ENCODE measurements at regions not wholly inside any gene's neighbourhood (a gene's known extent, or its start where the extent isn't known, plus 50 kb on each side); places are given as distances from the start of the nearest gene placed in this dataset.

- no peaks in the 10 kb centered on the region for H3K79me2 ChIP-seq
- no peaks in the 10 kb centered on the region for H3K4me1 ChIP-seq (ENCODE audit: insufficient read depth)
- no peaks in the 10 kb centered on the region for H4K20me1 ChIP-seq (ENCODE audit: insufficient read depth, poor library complexity, severe bottlenecking)
- no peak for TF ChIP-seq CTCF (IDR thresholded peaks at IDR 0.05; ENCODE audit: poor library complexity)
- no peak for TF ChIP-seq EZH2phosphoT487 (IDR thresholded peaks at IDR 0.05; ENCODE audit: low read depth, severe bottlenecking, unreplicated experiment)
- TF ChIP-seq EZH2 (IDR thresholded peaks at IDR 0.05; ENCODE audit: borderline replicate concordance), result no peak
- 90% methylated on average over 2 of the region's 2 CpGs for WGBS (ENCODE audit: low lambda C conversion rate, missing lambda C conversion rate)
- H3K27ac ChIP-seq, result no peak overlapping the region
- H3K4me3 ChIP-seq, result no peak overlapping the region
- no peaks in the 10 kb centered on the region for H3K36me3 ChIP-seq (replicated peaks; ENCODE audit: insufficient read depth, low read depth)
- no peaks in the 10 kb centered on the region for H3K9me3 ChIP-seq (ENCODE audit: low read depth)
- H2AFZ ChIP-seq, result no peak overlapping the region
- no peak for DNase-seq (ENCODE audit: low spot score)
- H3K9me2 ChIP-seq (replicated peaks; ENCODE audit: insufficient read depth), result no peaks in the 10 kb centered on the region
- no peak overlapping the region for H3K4me2 ChIP-seq
- H3K27me3 ChIP-seq, result no peaks in the 10 kb centered on the region
Observed at GRCh38 chr2:150832686-150833085, 345.2 kb upstream of the RND3 start.

- no peaks in the 10 kb centered on the region for H3K27me3 ChIP-seq
Observed at GRCh38 chr2:150824118-150824517, 336.7 kb upstream of the RND3 start.

GRCh38 chr2:150817422-150817821, 330.0 kb upstream of the RND3 start:
- Histone ChIP-seq H4K20me1 (ENCODE audit: insufficient read depth, poor library complexity, severe bottlenecking) (no peaks in the 10 kb centered on the region), H2AFZ (no peak overlapping the region), H3K4me1 (ENCODE audit: insufficient read depth) (peaks cover 8% of the 10 kb centered on the region), H3K4me2 (no peak overlapping the region), H3K27ac (no peak overlapping the region), H3K9me2 (replicated peaks; ENCODE audit: insufficient read depth) (no peaks in the 10 kb centered on the region), H3K9me3 (ENCODE audit: low read depth) (no peaks in the 10 kb centered on the region), H3K79me2 (no peaks in the 10 kb centered on the region), H3K36me3 (replicated peaks; ENCODE audit: insufficient read depth, low read depth) (no peaks in the 10 kb centered on the region), H3K27me3 (no peaks in the 10 kb centered on the region), H3K4me3 (no peak overlapping the region)
- WGBS (ENCODE audit: low lambda C conversion rate, missing lambda C conversion rate), result 83% methylated on average over 2 of the region's 2 CpGs
- TF ChIP-seq EZH2phosphoT487 (IDR thresholded peaks at IDR 0.05; ENCODE audit: low read depth, severe bottlenecking, unreplicated experiment) (no peak), CTCF (IDR thresholded peaks at IDR 0.05; ENCODE audit: poor library complexity) (no peak), EZH2 (IDR thresholded peaks at IDR 0.05; ENCODE audit: borderline replicate concordance) (no peak)
- no peak for DNase-seq (ENCODE audit: low spot score)

More at GRCh38 chr2:150824118-150824517, 336.7 kb upstream of the RND3 start:
- no peak overlapping the region for H2AFZ ChIP-seq
- TF ChIP-seq CTCF (IDR thresholded peaks at IDR 0.05; ENCODE audit: poor library complexity), result no peak
- TF ChIP-seq EZH2phosphoT487 (IDR thresholded peaks at IDR 0.05; ENCODE audit: low read depth, severe bottlenecking, unreplicated experiment), result no peak
- TF ChIP-seq EZH2 (IDR thresholded peaks at IDR 0.05; ENCODE audit: borderline replicate concordance), result no peak
- no peak overlapping the region for H3K4me2 ChIP-seq
- no peaks in the 10 kb centered on the region for H3K9me3 ChIP-seq (ENCODE audit: low read depth)
- no peaks in the 10 kb centered on the region for H4K20me1 ChIP-seq (ENCODE audit: insufficient read depth, poor library complexity, severe bottlenecking)
- DNase-seq (ENCODE audit: low spot score), result no peak
- no peaks in the 10 kb centered on the region for H3K79me2 ChIP-seq
- no peak overlapping the region for H3K4me3 ChIP-seq
- no peak overlapping the region for H3K27ac ChIP-seq
- 0% methylated on average over 1 of the region's 1 CpG for WGBS (ENCODE audit: low lambda C conversion rate, missing lambda C conversion rate)
- H3K9me2 ChIP-seq (replicated peaks; ENCODE audit: insufficient read depth), result no peaks in the 10 kb centered on the region
- no peaks in the 10 kb centered on the region for H3K36me3 ChIP-seq (replicated peaks; ENCODE audit: insufficient read depth, low read depth)
- H3K4me1 ChIP-seq (ENCODE audit: insufficient read depth), result no peaks in the 10 kb centered on the region
